Fibroblast of mammary gland (primary cell): ENCODE measurements at regions not wholly inside any gene's neighbourhood (a gene's known extent, or its start where the extent isn't known, plus 50 kb on each side); places are given as distances from the start of the nearest gene placed in this dataset.
"Not testable (repeated sequence)": the region's sequence is repeated elsewhere in the genome, so short reads cannot be mapped to it uniquely, and the experiment has no call there.

Source experiments
- DNase-seq: peaks from one replicate; pipeline ENCODE4 v3.0.0-alpha.2; 2010; ENCODE audit warnings: low read depth
- H3K4me3 ChIP-seq: 2 replicates; pipeline ENCODE4 v1.5.1; 2011; ENCODE audit warnings: low read depth, mild to moderate bottlenecking, low read length, moderate library complexity; ENCODE audit not compliant: control insufficient read depth
- TF ChIP-seq, protein P1 (sequence below): conservative IDR thresholded peaks from 2 replicates; pipeline ENCODE4 v1.5.1; 2011; ENCODE audit warnings: low read depth, low read length, inconsistent platforms; ENCODE audit not compliant: control insufficient read depth, insufficient read depth

DNA sequence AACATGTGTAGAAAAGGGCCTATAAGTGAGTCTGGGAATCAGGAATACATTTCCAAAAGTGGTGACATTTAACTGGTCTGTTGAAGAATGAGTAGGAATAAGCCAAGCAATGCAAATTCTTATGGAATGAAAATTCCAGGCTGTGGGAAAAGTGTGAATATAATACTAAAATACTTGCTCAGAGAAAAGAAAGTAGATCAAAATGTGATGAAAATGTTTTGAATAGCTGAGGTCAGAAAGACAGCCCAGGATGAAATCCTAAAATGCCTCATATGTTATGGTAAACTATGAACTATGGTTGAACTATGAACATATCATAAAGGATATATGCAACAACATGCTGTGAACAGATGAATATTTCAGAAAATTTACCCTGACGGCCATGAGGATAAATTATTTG is 688.3 kb upstream of the FAT3 start:
- TF ChIP-seq, protein P1, sequence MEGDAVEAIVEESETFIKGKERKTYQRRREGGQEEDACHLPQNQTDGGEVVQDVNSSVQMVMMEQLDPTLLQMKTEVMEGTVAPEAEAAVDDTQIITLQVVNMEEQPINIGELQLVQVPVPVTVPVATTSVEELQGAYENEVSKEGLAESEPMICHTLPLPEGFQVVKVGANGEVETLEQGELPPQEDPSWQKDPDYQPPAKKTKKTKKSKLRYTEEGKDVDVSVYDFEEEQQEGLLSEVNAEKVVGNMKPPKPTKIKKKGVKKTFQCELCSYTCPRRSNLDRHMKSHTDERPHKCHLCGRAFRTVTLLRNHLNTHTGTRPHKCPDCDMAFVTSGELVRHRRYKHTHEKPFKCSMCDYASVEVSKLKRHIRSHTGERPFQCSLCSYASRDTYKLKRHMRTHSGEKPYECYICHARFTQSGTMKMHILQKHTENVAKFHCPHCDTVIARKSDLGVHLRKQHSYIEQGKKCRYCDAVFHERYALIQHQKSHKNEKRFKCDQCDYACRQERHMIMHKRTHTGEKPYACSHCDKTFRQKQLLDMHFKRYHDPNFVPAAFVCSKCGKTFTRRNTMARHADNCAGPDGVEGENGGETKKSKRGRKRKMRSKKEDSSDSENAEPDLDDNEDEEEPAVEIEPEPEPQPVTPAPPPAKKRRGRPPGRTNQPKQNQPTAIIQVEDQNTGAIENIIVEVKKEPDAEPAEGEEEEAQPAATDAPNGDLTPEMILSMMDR, result no peak

DNA sequence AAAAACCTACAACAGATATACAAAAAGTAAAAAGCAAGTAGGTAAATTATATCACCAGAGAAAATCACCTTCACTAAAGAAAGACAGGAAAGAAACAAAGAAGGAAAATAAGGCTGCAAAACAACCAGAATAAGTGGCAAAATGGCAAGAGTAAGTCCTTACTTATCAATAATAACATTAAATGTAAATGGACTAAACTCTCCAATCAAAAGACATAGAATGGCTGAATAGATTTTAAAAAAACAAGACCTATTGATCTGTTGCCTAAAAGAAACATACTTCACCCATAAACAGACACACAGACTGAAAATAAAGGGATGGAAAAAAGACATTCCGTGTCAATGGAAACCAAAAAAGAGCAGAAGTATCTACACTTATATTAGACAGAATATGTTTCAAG is 695.7 kb upstream of the FAT3 start:
- no peak overlapping the region for H3K4me3 ChIP-seq
- TF ChIP-seq, protein P1, result no peak
- no peak for DNase-seq

More for the DNA sequence above, 688.3 kb upstream of the FAT3 start:
- no peak overlapping the region for H3K4me3 ChIP-seq
- no peak for DNase-seq

DNA sequence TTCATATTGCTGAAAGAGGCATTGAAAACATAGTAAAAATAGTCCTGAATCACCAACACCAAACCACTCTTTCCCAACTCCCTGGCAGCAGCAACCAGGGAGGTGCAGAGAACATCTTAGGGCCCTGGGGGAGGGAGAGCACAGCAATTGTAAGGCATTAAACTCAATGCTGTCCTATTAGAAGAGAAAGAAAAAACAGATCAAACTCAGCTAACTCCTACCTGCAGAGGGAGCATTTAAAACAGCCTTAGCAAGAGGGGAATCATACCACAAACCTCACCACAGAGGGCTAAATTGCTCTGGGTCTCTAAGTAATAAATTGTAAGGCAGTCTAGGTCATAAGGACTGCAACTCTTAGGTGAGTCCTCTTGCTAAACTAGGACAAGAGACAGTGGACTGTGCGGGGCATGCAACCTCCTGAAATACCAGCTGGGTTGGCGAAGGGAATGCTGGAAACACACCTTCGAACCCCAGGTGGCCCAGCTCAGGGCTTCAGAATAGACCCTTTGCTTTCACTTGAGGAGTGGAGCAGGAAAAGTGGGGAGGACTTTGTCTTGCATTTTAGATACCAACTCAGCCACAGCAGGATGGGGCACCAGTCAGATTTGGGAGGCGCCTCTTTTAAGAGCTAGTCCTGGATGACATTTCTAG is 697.1 kb upstream of the FAT3 start:
- TF ChIP-seq, protein P1, result no peak
- no peak overlapping the region for H3K4me3 ChIP-seq
- no peak for DNase-seq

DNA sequence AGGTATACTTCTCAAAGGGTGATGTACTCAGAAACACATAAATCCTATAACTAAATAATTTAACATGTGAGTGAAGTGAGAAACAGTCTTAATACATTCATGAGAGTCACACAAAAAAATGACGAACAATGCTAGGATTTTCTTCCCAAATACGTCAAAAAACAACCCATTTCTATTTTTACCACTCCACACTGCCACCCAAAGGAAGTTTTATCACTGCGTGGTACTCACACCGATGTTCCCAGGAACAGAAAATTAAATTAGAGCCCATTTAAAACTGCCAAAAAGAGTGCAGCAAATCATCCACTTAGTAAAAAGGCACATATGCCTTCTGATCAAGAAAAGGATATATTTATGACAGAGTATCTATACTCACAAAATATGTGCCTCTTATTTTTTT is 710.9 kb upstream of the FAT3 start:
- H3K4me3 ChIP-seq, result no peak overlapping the region
- TF ChIP-seq, protein P1, result no peak
- DNase-seq, result no peak

DNA sequence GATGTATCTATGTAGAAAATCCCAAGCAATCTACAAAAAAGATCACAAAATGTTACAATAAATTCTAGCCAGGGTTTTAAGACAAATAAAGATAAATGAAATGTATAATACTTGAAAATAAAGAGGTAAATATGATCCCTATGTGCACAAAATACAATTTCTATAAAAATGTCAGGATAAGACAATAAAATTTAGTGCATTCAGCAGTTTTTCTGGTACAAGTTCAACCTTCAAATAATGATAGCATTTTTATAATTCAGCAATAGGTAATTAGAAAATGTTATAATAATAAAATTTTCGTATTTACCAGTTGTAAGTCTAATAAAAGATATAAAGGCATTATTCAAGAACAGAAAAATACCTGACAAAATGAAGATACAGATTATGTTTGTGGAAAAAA is 726.8 kb upstream of the FAT3 start:
- no peak overlapping the region for H3K4me3 ChIP-seq
- TF ChIP-seq, protein P1, result no peak
- DNase-seq, result no peak

DNA sequence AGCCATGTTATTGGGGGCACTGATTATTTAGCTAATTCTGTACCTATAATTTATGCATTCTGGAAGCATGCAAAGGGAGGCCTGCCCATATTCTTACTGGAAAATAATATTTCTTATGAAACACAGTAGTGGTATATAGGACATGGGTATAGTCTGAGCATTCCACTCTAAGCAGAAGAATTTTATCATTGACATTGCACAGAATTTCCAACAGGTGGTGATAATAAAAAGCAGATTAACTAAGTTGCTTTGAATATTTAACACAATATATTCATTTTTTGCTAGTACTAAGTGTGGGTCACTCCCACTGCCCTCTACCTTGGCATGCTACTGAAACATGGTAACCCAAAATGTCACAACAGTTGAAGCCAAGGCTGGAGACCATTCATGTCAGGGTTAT is 728.8 kb upstream of the FAT3 start:
- TF ChIP-seq, protein P1, result no peak
- DNase-seq, result no peak
- H3K4me3 ChIP-seq, result no peak overlapping the region

DNA sequence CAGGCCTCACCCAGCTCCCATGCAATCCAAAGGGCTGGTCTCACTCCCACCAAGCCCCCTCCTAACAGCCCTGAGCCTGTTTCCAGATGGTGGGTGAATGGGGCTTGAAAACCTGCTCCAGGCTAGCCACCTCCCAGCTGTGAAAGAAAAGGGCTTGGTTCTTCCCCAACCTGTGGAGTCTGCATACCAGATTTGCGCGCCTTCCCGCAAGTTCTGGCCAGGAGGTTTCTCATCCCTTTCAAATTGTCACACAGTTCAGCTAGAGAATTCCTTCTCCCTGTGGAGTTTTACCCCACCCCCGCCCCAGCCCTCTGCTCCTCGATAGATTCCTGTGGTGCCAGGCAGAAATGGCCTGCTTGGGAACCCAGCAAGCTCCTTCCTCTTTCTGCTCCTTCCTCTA is 734.6 kb upstream of the FAT3 start:
- TF ChIP-seq, protein P1, result no peak
- DNase-seq, result no peak
- no peak overlapping the region for H3K4me3 ChIP-seq

DNA sequence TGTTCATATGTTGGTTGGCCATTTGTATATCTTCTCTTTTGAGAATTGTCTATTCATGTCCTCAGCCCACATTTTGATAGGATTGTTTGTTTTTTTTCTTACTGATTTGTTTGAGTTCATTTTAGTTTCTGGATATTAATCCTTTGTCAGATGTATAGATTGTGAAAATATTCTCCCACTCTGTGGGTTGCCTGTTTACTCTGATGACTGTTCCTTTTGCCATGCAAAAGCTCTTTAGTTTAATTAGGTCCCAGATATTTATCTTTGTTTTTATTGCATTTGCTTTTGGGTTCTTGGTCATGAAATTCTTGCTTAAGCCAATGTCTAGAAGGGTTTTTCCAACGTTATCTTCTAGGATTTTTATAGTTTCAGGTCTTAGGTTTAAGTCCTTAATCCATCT is 740.7 kb upstream of the FAT3 start:
- not testable (repeated sequence) for DNase-seq, H3K4me3 ChIP-seq

DNA sequence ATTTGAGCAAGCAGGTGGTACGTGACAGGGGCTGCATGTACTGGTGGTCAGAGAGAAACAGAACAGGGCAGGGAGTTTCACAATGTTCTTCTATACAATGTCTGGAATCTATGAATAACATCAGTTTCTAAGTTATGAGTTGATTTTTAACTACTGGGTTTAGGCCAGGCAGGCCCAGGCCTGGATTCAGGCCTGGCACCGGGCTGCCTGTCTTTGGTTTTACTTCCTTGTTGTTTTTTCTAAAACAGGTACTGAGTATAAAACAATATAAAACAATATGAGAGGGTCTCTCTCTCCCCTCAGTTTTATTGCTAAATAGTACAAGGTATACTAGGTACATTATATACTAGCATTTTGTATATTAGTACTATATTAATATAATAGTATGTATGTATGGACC is 742.7 kb upstream of the FAT3 start:
- not testable (repeated sequence) for DNase-seq, H3K4me3 ChIP-seq
